GM12875 (cell line): ENCODE measurements at regions not wholly inside any gene's neighbourhood (a gene's known extent, or its start where the extent isn't known, plus 50 kb on each side); places are given as distances from the start of the nearest gene placed in this dataset.

ENCODE experiments used
- H3K4me3 ChIP-seq: one replicate; pipeline ENCODE4 v1.5.1; 2011; ENCODE audit warnings: low read depth, low read length, control low read depth
- CTCF ChIP-seq: IDR thresholded peaks from 2 replicates; pipeline ENCODE4 v1.5.1; 2011; ENCODE audit warnings: low read depth, mild to moderate bottlenecking, control low read depth, inconsistent platforms, low read length, moderate library complexity, borderline replicate concordance; ENCODE audit not compliant: insufficient read depth

GRCh38 chr2:239668042-239668441, 267.2 kb upstream of the HDAC4 start:
- no peak for TF ChIP-seq CTCF
- H3K4me3 ChIP-seq: no peak overlapping the region

- no peak for TF ChIP-seq CTCF
- H3K4me3 ChIP-seq: no peak overlapping the region
Observed at GRCh38 chr2:239667431-239667985, 266.7 kb upstream of the HDAC4 start.

DNA sequence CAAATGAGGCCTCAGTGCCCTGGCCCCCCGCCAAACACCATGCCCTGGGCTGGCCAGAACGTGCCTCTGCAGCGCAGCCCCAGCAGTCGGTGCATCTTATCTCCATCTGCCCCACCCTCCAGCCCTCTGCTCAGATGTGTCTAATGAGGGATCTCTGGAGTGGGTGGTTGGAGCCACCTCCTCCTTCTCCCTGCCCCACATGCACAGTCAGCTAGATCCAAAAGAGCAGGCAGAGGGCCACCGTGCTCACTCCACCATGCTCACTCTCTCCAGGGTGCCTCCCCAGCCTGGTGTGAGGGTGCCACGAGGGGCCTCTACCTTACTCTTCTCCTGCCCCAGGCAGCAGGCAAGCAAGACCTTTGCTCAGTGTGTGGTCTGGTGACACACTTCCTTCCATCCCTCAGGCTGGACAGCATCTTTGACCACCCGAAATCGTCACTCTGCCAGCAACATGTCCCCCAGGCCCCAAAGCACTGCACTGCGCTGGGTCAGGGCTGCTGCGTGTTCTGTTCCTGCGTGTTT, 266.1 kb upstream of the HDAC4 start:
- no peak overlapping the region for H3K4me3 ChIP-seq
- no peak for TF ChIP-seq CTCF

DNA sequence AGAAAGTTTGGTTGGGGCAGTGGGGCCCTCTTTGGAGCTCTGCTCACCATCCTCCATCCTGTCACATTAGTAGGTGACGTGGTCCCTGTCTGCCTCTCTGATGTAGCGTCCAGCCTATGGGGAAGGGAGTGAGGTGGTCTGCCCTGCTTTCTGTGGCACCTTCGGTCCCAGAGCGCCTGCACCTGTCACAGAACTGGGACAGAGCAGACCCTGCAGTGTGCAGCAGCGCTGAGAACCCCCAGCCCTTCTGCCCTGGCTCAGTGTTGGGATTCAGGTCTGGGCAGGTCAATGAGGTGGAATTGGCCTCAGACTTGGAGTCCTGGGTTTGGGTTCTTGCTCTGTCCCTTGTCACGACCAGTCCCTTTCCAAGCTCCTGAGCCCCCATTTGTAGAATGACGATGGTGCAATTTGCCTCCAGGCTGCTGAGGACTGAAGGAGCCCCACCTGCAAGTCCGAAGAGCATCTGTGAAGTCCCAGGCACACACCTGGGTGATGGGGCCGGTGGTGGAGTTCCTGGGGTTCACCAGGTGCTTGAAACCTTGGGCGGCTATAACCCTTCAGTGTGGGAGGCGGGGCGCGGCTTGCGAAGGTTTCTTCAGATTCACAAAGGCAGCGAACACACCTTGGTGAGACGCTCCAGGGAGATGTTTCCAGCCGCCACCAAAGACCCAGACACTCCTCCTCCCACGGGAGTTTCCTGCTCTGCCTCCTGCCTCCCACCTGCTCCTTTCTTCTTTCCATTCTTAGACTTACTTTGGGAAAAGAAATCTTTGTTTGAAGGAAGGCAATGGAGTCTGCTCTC, 265.4 kb upstream of the HDAC4 start:
- TF ChIP-seq CTCF: no peak

DNA sequence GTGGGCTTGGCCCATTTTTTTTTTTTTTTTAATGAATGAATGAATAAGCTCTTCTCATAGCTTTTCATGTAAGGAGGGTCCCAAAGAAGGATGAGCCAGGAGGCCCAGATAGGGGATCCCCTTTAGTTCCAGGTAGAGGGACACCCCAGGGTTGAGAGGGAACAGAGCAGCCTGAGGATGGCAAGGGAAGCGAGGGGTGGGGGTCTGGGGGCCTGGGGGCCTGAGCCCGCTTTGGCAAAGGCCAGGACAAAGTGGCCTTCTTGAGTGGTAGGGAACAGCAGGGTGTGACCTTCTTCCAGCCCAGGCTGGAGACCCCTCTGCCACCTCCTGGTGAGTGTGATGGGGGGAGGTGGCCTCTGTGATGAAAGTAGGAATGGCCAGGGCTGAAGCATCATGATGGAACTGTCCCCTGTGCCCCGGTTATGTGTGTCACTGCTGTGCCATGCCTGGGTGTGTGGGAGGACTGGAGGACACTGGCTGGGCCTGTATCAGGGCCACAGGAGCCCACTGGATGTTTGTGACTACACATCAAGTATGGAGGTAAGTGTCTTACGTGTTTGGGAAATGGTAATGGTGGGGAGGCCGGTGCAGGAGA, 263.5 kb upstream of the HDAC4 start:
- no peak overlapping the region for H3K4me3 ChIP-seq
- no peak for TF ChIP-seq CTCF

More for the DNA sequence above, 265.4 kb upstream of the HDAC4 start:
- no peak overlapping the region for H3K4me3 ChIP-seq

- no peak for TF ChIP-seq CTCF
- H3K4me3 ChIP-seq: no peak overlapping the region
Observed at GRCh38 chr2:239663364-239663924, 262.6 kb upstream of the HDAC4 start.
